B cell (primary cell): ENCODE measurements at regions not wholly inside any gene's neighbourhood (a gene's known extent, or its start where the extent isn't known, plus 50 kb on each side); places are given as distances from the start of the nearest gene placed in this dataset. TPM values are rescaled to one million over a fixed set of nuclear protein-coding genes. Genes with fewer than 3 reads are reported as not detected.

ENCODE experiments used
- ATAC-seq: fragments of 200-7000 bp; cut with Tn5 transposase; one replicate; pipeline ENCODE4 v1.10.0; 2021; ENCODE audit warnings: low read depth, mild to moderate bottlenecking, moderate number of reproducible peaks, moderate library complexity
- CTCF ChIA-PET: fragments of 350-600 bp; sonication (Branson Sonifier 250); formaldehyde crosslinking; loops from one replicate; lab custom pipeline; 2021; ENCODE audit warnings: antibody characterized with exemption, inconsistent platforms; lab: Charles Lee
- POLR2A ChIA-PET: fragments of 350-600 bp; sonication (Branson Sonifier 250); formaldehyde crosslinking; loops from one replicate; lab custom pipeline; 2021; ENCODE audit warnings: antibody characterized with exemption; lab: Charles Lee
- DNase-seq: peaks from one replicate; pipeline ENCODE4 v3.0.0; 2013
- H2AFZ ChIP-seq: 2 replicates; pipeline ENCODE4 v1.6.1; 2012; ENCODE audit warnings: mild to moderate bottlenecking, low read depth, low read length; ENCODE audit not compliant: insufficient read depth, poor library complexity, severe bottlenecking
- H3K27ac ChIP-seq, 2 donors: 1 replicate in 1 of 2; 2 replicates in 1 of 2; pipeline ENCODE4 v1.5.1; 2012 to 2013; ENCODE audit warnings: low read length in 2 of 2, mild to moderate bottlenecking in 2 of 2, moderate library complexity in 1 of 2
- H3K27me3 ChIP-seq, 4 experiments: fragments of 200-600 bp in 1 of 4; sonication (generic) in 1 of 4; replicated peaks in 1 of 4; 1 replicate in 2 of 4; 2 replicates in 2 of 4; pipeline versions ENCODE4 v1.6.1 to v1.7.0; 2013 to 2016; ENCODE audit warnings: low read length in 3 of 4, mild to moderate bottlenecking in 2 of 4, mixed read lengths in 1 of 4, moderate library complexity in 1 of 4; ENCODE audit not compliant: insufficient read depth in 4 of 4, control insufficient read depth in 3 of 4; ENCODE audit errors: control extremely low read depth in 1 of 4
- H3K36me3 ChIP-seq, 2 experiments: replicated peaks in 1 of 2; 1 replicate in 1 of 2; 2 replicates in 1 of 2; pipeline versions ENCODE4 v1.6.1 to v1.7.1; 2013; ENCODE audit warnings: low read length in 1 of 2; ENCODE audit not compliant: insufficient read depth in 2 of 2, control insufficient read depth in 1 of 2; ENCODE audit errors: control extremely low read depth in 1 of 2, extremely low read depth in 1 of 2
- H3K4me1 ChIP-seq, 2 donors: fragments of 200-600 bp in 1 of 2; sonication (generic) in 1 of 2; 1 replicate in 1 of 2; 2 replicates in 1 of 2; pipeline versions ENCODE4 v1.5.1 to v1.6.1; 2013 to 2017; ENCODE audit warnings: low read length in 2 of 2; ENCODE audit not compliant: control insufficient read depth in 2 of 2, insufficient read depth in 2 of 2
- H3K4me2 ChIP-seq: replicated peaks from 2 replicates; pipeline ENCODE3; 2012; ENCODE audit warnings: mild to moderate bottlenecking, low read depth, low read length; ENCODE audit not compliant: poor library complexity, severe bottlenecking
- H3K4me3 ChIP-seq, 5 experiments: fragments of 200-600 bp in 1 of 5; sonication (generic) in 1 of 5; 1 replicate in 3 of 5; 2 replicates in 2 of 5; pipeline versions ENCODE4 v1.5.1 to v1.7.0; 2011 to 2016; ENCODE audit warnings: low read length in 4 of 5, mild to moderate bottlenecking in 4 of 5, low read depth in 2 of 5, control low read depth in 1 of 5, moderate library complexity in 1 of 5; ENCODE audit not compliant: insufficient read depth in 1 of 5; ENCODE audit errors: control extremely low read depth in 1 of 5, extremely low read depth in 1 of 5
- H3K79me2 ChIP-seq: fragments of 200-600 bp; sonication (generic); one replicate; pipeline ENCODE4 v1.6.0; 2016; ENCODE audit warnings: low read length; ENCODE audit not compliant: control insufficient read depth, insufficient read depth
- H3K9ac ChIP-seq: fragments of 200-600 bp; sonication (generic); 2 replicates; pipeline ENCODE4 v1.6.1; 2017; ENCODE audit warnings: mild to moderate bottlenecking, low read length, moderate library complexity
- H3K9me3 ChIP-seq, 3 donors: one replicate each; pipeline versions ENCODE4 v1.6.1 to v1.7.1; 2013; ENCODE audit warnings: low read length in 2 of 3; ENCODE audit not compliant: control insufficient read depth in 2 of 3, insufficient read depth in 1 of 3; ENCODE audit errors: control extremely low read depth in 1 of 3
- H4K20me1 ChIP-seq: 2 replicates; pipeline ENCODE4 v1.6.0; 2012; ENCODE audit warnings: mild to moderate bottlenecking, low read length; ENCODE audit not compliant: insufficient read depth, control insufficient read depth, poor library complexity, severe bottlenecking
- H3K27ac Mint-ChIP-seq: one replicate; pipeline ENCODE4 v1.8.0; 2021; ENCODE audit warnings: mixed read lengths
- H3K27me3 Mint-ChIP-seq: one replicate; pipeline ENCODE4 v1.8.0; 2021; ENCODE audit warnings: mixed read lengths
- H3K4me1 Mint-ChIP-seq: one replicate; pipeline ENCODE4 v1.8.0; 2021; ENCODE audit warnings: mixed read lengths
- H3K4me3 Mint-ChIP-seq: one replicate; pipeline ENCODE4 v1.8.0; 2021; ENCODE audit warnings: mixed read lengths
- H3K9me3 Mint-ChIP-seq: one replicate; pipeline ENCODE4 v1.8.0; 2022; ENCODE audit warnings: mixed read lengths; ENCODE audit not compliant: insufficient read depth
- CTCF ChIP-seq: fragments of 200-600 bp; IDR thresholded peaks from one replicate; pipeline ENCODE4 v1.8.0; 2022; ENCODE audit warnings: antibody characterized with exemption, mild to moderate bottlenecking
- EZH2 ChIP-seq: IDR thresholded peaks from 2 replicates; pipeline ENCODE4 v1.6.1; 2012; ENCODE audit warnings: borderline replicate concordance, low read depth, mild to moderate bottlenecking, moderate library complexity, low read length; ENCODE audit not compliant: insufficient read depth, poor library complexity, severe bottlenecking
- WGBS: methylation state at CpG from one replicate; pipeline ENCODE4 v1.1.5; 2013; ENCODE audit warnings: missing lambda C conversion rate; ENCODE audit not compliant: insufficient coverage; 5-methylcytosine and 5-hydroxymethylcytosine counted together
- intact Hi-C: fragments of 100-400 bp; cut with micrococcal nuclease; formaldehyde crosslinking; loops from one replicate; pipeline ENCODE4 v1.10.0; 2022
- small RNA-seq: library from RNA; depleted of rRNA; stranded (forward); fragments of <200 nt; gene quantifications from one replicate; pipeline ENCODE3, GENCODE V24; 2012; ENCODE audit warnings: low replicate concordance, low read depth; ENCODE audit not compliant: insufficient read length

GRCh38 chr4:123346330-123346940 is 50.2 kb upstream of the SPRY1 start:
- H3K27ac ChIP-seq, result no peak overlapping the region
- H3K27me3 ChIP-seq, result no peaks in the 10 kb centered on the region
- no peaks in the 10 kb centered on the region for H3K79me2 ChIP-seq
- Mint-ChIP-seq H3K27ac (no peak overlapping the region), H3K4me3 (no peak overlapping the region), H3K4me1 (no peaks in the 10 kb centered on the region), H3K27me3 (peaks cover 14% of the 10 kb centered on the region), H3K9me3 (no peaks in the 10 kb centered on the region)
- H3K36me3 ChIP-seq, result no peaks in the 10 kb centered on the region
- no peaks in the 10 kb centered on the region for H4K20me1 ChIP-seq
- TF ChIP-seq CTCF (no peak), EZH2 (no peak)
- H3K4me2 ChIP-seq, result no peak overlapping the region
- intact Hi-C loops, result no loop called here
- POLR2A ChIA-PET, result no interaction called here
- no peak overlapping the region for H3K9ac ChIP-seq
- H2AFZ ChIP-seq, result no peak overlapping the region
- 77% methylated on average over 5 of the region's 7 CpGs for WGBS
- H3K4me3 ChIP-seq, result no peak overlapping the region
- no peaks in the 10 kb centered on the region for H3K9me3 ChIP-seq
- ATAC-seq (no peak), DNase-seq (no peak)
- H3K4me1 ChIP-seq, result no peaks in the 10 kb centered on the region
- CTCF ChIA-PET, result no interaction called here

Small RNA genes in the stretch of these regions (small RNA-seq; reads per million reads assigned to genes)
- not detected for gene AC026402.1
